ENCODE measurements at regions not wholly inside any gene's neighbourhood (a gene's known extent, or its start where the extent isn't known, plus 50 kb on each side); places are given as distances from the start of the nearest gene placed in this dataset.

DNA sequence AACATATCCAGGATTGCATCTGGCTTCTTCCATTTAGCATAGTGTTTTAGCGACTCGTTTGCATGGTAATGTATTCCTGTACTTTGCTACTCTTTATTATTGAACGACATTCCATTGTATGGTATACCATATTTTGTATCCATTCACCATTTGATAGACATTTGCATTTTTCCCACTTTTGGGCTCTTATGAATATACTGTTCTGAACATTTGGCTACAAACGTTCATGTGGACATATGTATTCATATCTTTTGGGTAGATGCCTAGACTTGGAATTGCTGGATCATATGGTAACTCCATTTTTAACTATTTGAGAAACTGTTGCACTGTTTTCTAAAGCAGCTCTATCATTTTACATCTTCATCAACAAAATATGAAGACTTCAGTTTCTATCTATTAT, 383.7 kb upstream of the AKR1E2 start:
- no peaks in the 10 kb centered on the region for H3K4me1 ChIP-seq
- ATAC-seq, result no peak
- no peak for DNase-seq
- TF ChIP-seq, protein P1, sequence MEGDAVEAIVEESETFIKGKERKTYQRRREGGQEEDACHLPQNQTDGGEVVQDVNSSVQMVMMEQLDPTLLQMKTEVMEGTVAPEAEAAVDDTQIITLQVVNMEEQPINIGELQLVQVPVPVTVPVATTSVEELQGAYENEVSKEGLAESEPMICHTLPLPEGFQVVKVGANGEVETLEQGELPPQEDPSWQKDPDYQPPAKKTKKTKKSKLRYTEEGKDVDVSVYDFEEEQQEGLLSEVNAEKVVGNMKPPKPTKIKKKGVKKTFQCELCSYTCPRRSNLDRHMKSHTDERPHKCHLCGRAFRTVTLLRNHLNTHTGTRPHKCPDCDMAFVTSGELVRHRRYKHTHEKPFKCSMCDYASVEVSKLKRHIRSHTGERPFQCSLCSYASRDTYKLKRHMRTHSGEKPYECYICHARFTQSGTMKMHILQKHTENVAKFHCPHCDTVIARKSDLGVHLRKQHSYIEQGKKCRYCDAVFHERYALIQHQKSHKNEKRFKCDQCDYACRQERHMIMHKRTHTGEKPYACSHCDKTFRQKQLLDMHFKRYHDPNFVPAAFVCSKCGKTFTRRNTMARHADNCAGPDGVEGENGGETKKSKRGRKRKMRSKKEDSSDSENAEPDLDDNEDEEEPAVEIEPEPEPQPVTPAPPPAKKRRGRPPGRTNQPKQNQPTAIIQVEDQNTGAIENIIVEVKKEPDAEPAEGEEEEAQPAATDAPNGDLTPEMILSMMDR (IDR thresholded peaks at IDR 0.05 in 4 of 5, conservative IDR thresholded peaks at IDR 0.05 in 1 of 5), result no peak
- TF ChIP-seq POLR2A (IDR thresholded peaks at IDR 0.05), result no peak
- no peaks in the 10 kb centered on the region for H3K27me3 ChIP-seq
- no peaks in the 10 kb centered on the region for H3K9me3 ChIP-seq
- no peak overlapping the region for H3K4me3 ChIP-seq
- no peaks in the 10 kb centered on the region for H3K36me3 ChIP-seq
- no peak overlapping the region for H3K27ac ChIP-seq
- in situ Hi-C loops (cut with MboI; ENCODE audit: low sequenced_read_pairs in 4 of 4), result no loop called here
- intact Hi-C loops (cut with DNase I; ENCODE audit: low total_unique reads), result no loop called here

DNA sequence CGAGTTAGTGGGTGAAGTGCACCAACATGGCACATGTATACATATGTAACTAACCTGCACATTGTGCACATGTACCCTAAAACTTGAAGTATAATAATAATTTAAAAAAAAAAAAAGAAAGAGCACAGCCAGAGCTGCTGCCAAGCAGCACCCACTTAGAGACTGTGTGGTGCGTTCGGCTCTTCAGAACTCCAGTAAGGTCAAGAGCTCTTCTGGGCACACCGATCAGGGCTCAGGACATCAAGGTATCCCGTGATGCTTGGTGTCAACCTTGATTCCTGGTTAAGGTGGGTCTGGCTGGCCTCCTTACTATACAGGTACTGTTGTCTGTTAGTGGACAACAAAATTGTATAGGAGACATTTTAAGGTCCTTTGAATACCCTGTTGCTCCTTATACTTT, 385.7 kb upstream of the AKR1E2 start:
- DNase-seq (no peak), ATAC-seq (no peak)
- Histone ChIP-seq H3K27me3 (no peaks in the 10 kb centered on the region), H3K36me3 (no peaks in the 10 kb centered on the region), H3K4me1 (no peaks in the 10 kb centered on the region), H3K4me3 (no peak overlapping the region), H3K27ac (no peak overlapping the region), H3K9me3 (no peaks in the 10 kb centered on the region)
- in situ Hi-C loops (cut with MboI; ENCODE audit: low sequenced_read_pairs in 4 of 4), result no loop called here
- intact Hi-C loops (cut with DNase I; ENCODE audit: low total_unique reads), result no loop called here
- TF ChIP-seq, protein P1 (IDR thresholded peaks at IDR 0.05 in 4 of 5, conservative IDR thresholded peaks at IDR 0.05 in 1 of 5), result no peak
- no peak for TF ChIP-seq POLR2A (IDR thresholded peaks at IDR 0.05)

DNA sequence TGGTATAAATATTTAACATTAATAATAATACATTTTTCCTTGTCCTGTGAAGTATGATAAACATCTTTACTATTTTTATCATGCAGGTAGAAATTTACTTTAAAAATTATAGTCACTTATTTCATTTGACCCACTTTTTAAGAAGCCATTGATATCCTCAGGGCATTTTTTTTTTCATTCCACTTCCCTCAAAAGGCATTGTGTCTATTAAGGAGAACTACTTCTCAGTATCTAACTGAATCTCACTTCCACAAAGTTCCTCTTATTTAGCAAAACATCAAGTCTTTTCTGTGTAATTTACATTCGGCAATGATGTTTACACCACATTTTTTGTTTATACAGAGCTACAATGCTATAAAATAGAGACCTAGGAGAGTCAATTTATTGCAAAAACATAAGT, 388.2 kb upstream of the AKR1E2 start:
- Histone ChIP-seq H3K27me3 (no peaks in the 10 kb centered on the region), H3K4me1 (no peaks in the 10 kb centered on the region), H3K4me3 (no peak overlapping the region), H3K9me3 (no peaks in the 10 kb centered on the region), H3K27ac (no peak overlapping the region), H3K36me3 (no peaks in the 10 kb centered on the region)
- DNase-seq, result no peak
- in situ Hi-C loops (cut with MboI; ENCODE audit: low sequenced_read_pairs in 4 of 4), result no loop called here
- intact Hi-C loops (cut with DNase I; ENCODE audit: low total_unique reads), result no loop called here
- no peak for TF ChIP-seq POLR2A (IDR thresholded peaks at IDR 0.05)
- TF ChIP-seq, protein P1 (IDR thresholded peaks at IDR 0.05 in 4 of 5, conservative IDR thresholded peaks at IDR 0.05 in 1 of 5), result no peak
- no peak for ATAC-seq

DNA sequence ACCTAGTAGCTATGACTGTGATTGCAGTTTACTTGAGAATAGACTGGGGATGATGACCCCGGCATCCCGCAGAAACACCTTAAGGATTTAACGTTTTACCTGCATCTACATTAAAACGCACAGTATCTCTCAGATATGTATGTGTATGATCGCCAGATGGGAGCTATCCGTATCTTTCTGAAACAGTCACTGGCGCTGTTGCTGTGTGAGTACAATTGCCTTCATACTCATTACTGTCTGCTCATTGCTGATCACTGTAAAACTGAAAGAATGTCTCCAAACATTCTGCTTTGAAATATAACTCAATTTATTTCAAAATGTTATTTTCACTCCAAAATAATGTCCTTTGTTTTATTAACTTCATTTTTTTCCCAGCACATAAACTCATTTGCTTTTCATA, 388.9 kb upstream of the AKR1E2 start:
- Histone ChIP-seq H3K9me3 (no peaks in the 10 kb centered on the region), H3K4me3 (no peak overlapping the region), H3K36me3 (no peaks in the 10 kb centered on the region), H3K27ac (no peak overlapping the region), H3K4me1 (no peaks in the 10 kb centered on the region), H3K27me3 (no peaks in the 10 kb centered on the region)
- no peak for TF ChIP-seq POLR2A (IDR thresholded peaks at IDR 0.05)
- TF ChIP-seq, protein P1 (IDR thresholded peaks at IDR 0.05 in 4 of 5, conservative IDR thresholded peaks at IDR 0.05 in 1 of 5), result no peak
- intact Hi-C loops (cut with DNase I; ENCODE audit: low total_unique reads) (no loop called here), in situ Hi-C loops (cut with MboI; ENCODE audit: low sequenced_read_pairs in 4 of 4) (no loop called here)
- DNase-seq (no peak), ATAC-seq (no peak)

DNA sequence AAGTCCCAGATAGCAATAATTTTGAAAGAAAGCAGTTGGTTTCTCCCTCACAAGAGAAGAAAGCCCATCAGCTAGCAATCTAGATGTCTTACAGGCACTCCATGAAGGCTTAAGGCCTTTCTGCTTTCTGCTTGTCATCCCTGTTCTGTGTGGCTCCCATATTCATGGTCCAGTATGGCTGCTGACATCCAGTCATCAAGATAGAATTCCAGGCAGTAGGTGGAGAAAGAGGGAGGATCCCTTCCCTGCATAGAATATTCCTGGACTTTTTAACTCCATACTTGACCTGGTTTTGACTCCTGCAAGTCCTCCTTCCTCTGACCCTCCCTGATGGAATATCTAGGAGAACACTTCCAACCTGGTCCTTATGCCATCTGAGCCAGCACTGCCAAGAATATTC, 389.9 kb upstream of the AKR1E2 start:
- in situ Hi-C loops (cut with MboI; ENCODE audit: low sequenced_read_pairs in 4 of 4) (no loop called here), intact Hi-C loops (cut with DNase I; ENCODE audit: low total_unique reads) (no loop called here)
- Histone ChIP-seq H3K4me3 (no peak overlapping the region), H3K36me3 (no peaks in the 10 kb centered on the region), H3K4me1 (no peaks in the 10 kb centered on the region), H3K27ac (no peak overlapping the region), H3K27me3 (no peaks in the 10 kb centered on the region), H3K9me3 (no peaks in the 10 kb centered on the region)
- no peak for DNase-seq
- TF ChIP-seq, protein P1 (IDR thresholded peaks at IDR 0.05 in 4 of 5, conservative IDR thresholded peaks at IDR 0.05 in 1 of 5), result no peak
- no peak for TF ChIP-seq POLR2A (IDR thresholded peaks at IDR 0.05)
- no peak for ATAC-seq
